Progenitor cell of endocrine pancreas (in vitro differentiated cells): ENCODE measurements at regions not wholly inside any gene's neighbourhood (a gene's known extent, or its start where the extent isn't known, plus 50 kb on each side); places are given as distances from the start of the nearest gene placed in this dataset.

ENCODE experiments used
- DNase-seq: peaks from one replicate; pipeline ENCODE4 v3.0.0; 2021; ENCODE audit warnings: low spot score; ENCODE audit not compliant: unreplicated experiment
- H3K27ac Mint-ChIP-seq: 2 replicates; pipeline ENCODE4 v1.8.0; 2021; ENCODE audit warnings: mild to moderate bottlenecking, moderate library complexity, mixed read lengths
- H3K27me3 Mint-ChIP-seq: 2 replicates; pipeline ENCODE4 v1.8.0; 2021; ENCODE audit warnings: mixed read lengths
- H3K36me3 Mint-ChIP-seq: 2 replicates; pipeline ENCODE4 v1.8.0; 2022; ENCODE audit warnings: mixed read lengths; ENCODE audit not compliant: insufficient read depth
- H3K4me1 Mint-ChIP-seq: 2 replicates; pipeline ENCODE4 v1.8.0; 2021; ENCODE audit warnings: low read depth, mixed read lengths
- H3K4me3 Mint-ChIP-seq: 2 replicates; pipeline ENCODE4 v1.8.0; 2021; ENCODE audit warnings: low read depth, mild to moderate bottlenecking, moderate library complexity, mixed read lengths
- H3K9me3 Mint-ChIP-seq: 2 replicates; pipeline ENCODE4 v1.8.0; 2021; ENCODE audit warnings: low read depth, mixed read lengths
- TF ChIP-seq, protein P1 (sequence below): fragments of 200-600 bp; sonication (generic); IDR thresholded peaks from one replicate; pipeline ENCODE4 v1.5.0; 2021; ENCODE audit warnings: antibody characterized with exemption, mild to moderate bottlenecking; ENCODE audit not compliant: unreplicated experiment

- Mint-ChIP-seq H3K27ac (no peak overlapping the region), H3K4me1 (peaks cover 4% of the 10 kb centered on the region), H3K9me3 (peaks cover 6% of the 10 kb centered on the region), H3K27me3 (no peaks in the 10 kb centered on the region), H3K4me3 (no peak overlapping the region), H3K36me3 (no peaks in the 10 kb centered on the region)
- DNase-seq, result no peak
- TF ChIP-seq, protein P1, sequence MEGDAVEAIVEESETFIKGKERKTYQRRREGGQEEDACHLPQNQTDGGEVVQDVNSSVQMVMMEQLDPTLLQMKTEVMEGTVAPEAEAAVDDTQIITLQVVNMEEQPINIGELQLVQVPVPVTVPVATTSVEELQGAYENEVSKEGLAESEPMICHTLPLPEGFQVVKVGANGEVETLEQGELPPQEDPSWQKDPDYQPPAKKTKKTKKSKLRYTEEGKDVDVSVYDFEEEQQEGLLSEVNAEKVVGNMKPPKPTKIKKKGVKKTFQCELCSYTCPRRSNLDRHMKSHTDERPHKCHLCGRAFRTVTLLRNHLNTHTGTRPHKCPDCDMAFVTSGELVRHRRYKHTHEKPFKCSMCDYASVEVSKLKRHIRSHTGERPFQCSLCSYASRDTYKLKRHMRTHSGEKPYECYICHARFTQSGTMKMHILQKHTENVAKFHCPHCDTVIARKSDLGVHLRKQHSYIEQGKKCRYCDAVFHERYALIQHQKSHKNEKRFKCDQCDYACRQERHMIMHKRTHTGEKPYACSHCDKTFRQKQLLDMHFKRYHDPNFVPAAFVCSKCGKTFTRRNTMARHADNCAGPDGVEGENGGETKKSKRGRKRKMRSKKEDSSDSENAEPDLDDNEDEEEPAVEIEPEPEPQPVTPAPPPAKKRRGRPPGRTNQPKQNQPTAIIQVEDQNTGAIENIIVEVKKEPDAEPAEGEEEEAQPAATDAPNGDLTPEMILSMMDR, result no peak
These were observed 200.8 kb upstream of the KCNJ16 start for GRCh38 chr17:69874175-69874670.

DNA sequence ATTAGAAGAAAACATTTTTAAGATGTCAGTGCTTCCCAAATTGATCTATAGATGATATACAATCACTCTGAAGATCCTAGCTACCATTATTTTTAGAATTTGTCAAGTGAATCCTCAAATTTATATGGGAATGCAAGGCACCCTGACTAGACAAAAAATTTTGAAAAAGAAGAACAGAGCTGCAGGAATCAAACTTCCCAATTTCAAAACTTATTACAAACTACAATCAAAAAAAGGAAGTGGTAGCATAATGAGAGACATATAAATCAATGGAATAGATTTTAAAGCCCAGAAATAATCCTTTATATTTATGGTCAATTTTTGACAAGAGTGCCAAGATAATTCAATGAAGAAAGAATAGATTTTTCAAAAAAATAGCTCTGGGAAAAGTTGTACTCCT lies 198.3 kb upstream of the KCNJ16 start:
- Mint-ChIP-seq H3K27ac (no peak overlapping the region), H3K4me1 (no peaks in the 10 kb centered on the region), H3K27me3 (no peaks in the 10 kb centered on the region), H3K4me3 (no peak overlapping the region), H3K9me3 (peaks cover 6% of the 10 kb centered on the region), H3K36me3 (no peaks in the 10 kb centered on the region)
- TF ChIP-seq, protein P1, result no peak
- no peak for DNase-seq

DNA sequence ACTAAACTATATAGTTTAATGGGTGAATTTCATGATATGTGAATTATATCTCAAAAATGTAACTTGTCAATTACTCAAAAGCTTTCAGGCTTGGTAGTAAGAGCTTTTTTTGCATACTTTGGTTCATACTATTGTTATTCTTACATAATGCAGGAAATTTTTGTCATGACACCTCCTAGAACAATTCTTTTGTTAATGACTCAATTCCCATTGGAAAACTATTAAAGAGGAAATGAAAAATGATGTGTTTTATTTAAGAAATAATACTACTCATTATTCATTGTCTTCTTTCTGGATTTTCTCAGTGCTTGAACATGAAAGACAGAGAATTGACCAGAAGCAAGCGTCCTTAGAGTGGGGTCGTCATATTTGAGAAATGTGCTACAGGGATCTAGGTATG lies 196.4 kb upstream of the KCNJ16 start:
- TF ChIP-seq, protein P1, result no peak
- Mint-ChIP-seq H3K36me3 (no peaks in the 10 kb centered on the region), H3K9me3 (peaks cover 6% of the 10 kb centered on the region), H3K4me3 (no peak overlapping the region), H3K27me3 (no peaks in the 10 kb centered on the region), H3K4me1 (no peaks in the 10 kb centered on the region), H3K27ac (no peak overlapping the region)
- no peak for DNase-seq

DNA sequence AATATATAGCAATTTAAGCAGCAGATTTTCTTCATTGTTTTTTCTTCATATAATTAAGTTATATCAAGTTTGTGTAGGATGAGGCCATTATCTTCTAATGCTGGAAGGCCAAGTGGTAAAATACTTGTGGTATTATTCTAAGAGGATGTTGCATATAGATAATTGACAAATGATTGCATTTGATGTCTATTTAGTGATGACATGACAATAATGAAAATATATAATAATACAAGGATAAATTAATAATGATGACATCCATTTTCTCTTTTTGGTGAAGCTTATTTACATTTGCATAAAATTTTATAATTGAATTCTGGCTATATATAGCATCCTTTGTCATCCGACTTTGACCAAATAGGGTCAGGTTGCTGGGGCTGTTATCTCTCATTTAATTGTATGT lies 195.4 kb upstream of the KCNJ16 start:
- no peak overlapping the region for H3K27ac Mint-ChIP-seq
- no peak for DNase-seq
- H3K4me3 Mint-ChIP-seq, result no peak overlapping the region
- no peaks in the 10 kb centered on the region for H3K27me3 Mint-ChIP-seq
- no peaks in the 10 kb centered on the region for H3K4me1 Mint-ChIP-seq
- peaks cover 6% of the 10 kb centered on the region for H3K9me3 Mint-ChIP-seq
- TF ChIP-seq, protein P1, result no peak
- H3K36me3 Mint-ChIP-seq, result no peaks in the 10 kb centered on the region

- H3K27ac Mint-ChIP-seq, result no peak overlapping the region
- H3K4me1 Mint-ChIP-seq, result no peaks in the 10 kb centered on the region
- H3K4me3 Mint-ChIP-seq, result no peak overlapping the region
- no peaks in the 10 kb centered on the region for H3K36me3 Mint-ChIP-seq
- no peaks in the 10 kb centered on the region for H3K27me3 Mint-ChIP-seq
- peaks cover 6% of the 10 kb centered on the region for H3K9me3 Mint-ChIP-seq
- no peak for DNase-seq
- TF ChIP-seq, protein P1, result no peak
These were observed 194.4 kb upstream of the KCNJ16 start for GRCh38 chr17:69880591-69881112.
